Endothelial cell of umbilical vein (primary cell): ENCODE measurements at regions not wholly inside any gene's neighbourhood (a gene's known extent, or its start where the extent isn't known, plus 50 kb on each side); places are given as distances from the start of the nearest gene placed in this dataset.

Experiments
- FOS ChIP-seq: IDR thresholded peaks from 2 replicates; pipeline ENCODE4 v1.6.1; 2011; ENCODE audit warnings: mild to moderate bottlenecking, low read length, moderate library complexity, borderline replicate concordance; ENCODE audit not compliant: insufficient read depth
- GATA2 ChIP-seq: IDR thresholded peaks from 2 replicates; pipeline ENCODE4 v1.7.0; 2011; ENCODE audit warnings: low read depth, mild to moderate bottlenecking, moderate library complexity, mixed read lengths, low read length; ENCODE audit not compliant: insufficient read length, insufficient read depth
- JUN ChIP-seq: IDR thresholded peaks from 2 replicates; pipeline ENCODE4 v1.6.1; 2011; ENCODE audit warnings: borderline replicate concordance, low read depth; ENCODE audit not compliant: insufficient read length, insufficient read depth
- POLR2A ChIP-seq: IDR thresholded peaks from 2 replicates; pipeline ENCODE4 v1.6.1; 2012; ENCODE audit warnings: low read depth, mild to moderate bottlenecking, control low read depth, low read length
- POLR2AphosphoS5 ChIP-seq: IDR thresholded peaks from 2 replicates; pipeline ENCODE4 v1.6.1; 2012; ENCODE audit warnings: low read depth, mild to moderate bottlenecking, control low read depth, low read length, moderate library complexity; ENCODE audit not compliant: insufficient read depth
- TF ChIP-seq, protein P1 (sequence below), 2 donors: IDR thresholded peaks; 1 replicate in 1 of 2; 2 replicates in 1 of 2; pipeline ENCODE4 v1.5.1; 2011; ENCODE audit warnings: low read length in 2 of 2, mild to moderate bottlenecking in 2 of 2, moderate library complexity in 2 of 2, control low read depth in 1 of 2, inconsistent platforms in 1 of 2, low read depth in 1 of 2; ENCODE audit not compliant: insufficient read depth in 1 of 2; ENCODE audit errors: extremely low read depth in 1 of 2
- TF ChIP-seq, protein P2 (sequence below): IDR thresholded peaks from 2 replicates; pipeline ENCODE4 v1.6.1; 2011; ENCODE audit not compliant: insufficient read depth, insufficient read length

DNA sequence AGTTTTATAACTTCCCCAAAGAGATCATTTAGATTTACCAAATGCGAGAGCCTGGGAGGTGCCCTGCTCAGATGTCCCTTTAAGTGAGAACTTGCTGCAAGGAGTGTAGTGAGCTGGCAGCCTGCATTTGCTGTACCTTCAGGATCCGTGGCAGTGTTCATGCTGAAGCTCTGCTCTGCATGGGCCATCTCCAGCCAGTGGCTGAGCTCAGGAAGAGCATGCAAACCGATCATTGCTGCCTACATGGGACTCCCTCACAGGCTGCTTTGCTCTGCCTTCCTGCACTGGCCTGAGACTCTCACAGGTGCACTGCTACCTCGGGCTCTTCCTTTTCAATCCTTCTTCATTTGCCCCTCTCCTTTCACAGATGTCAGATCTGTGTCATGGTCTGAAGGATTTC is 152.0 kb upstream of the SFRP2 start:
- TF ChIP-seq GATA2 (no peak), POLR2A (no peak), FOS (no peak), POLR2AphosphoS5 (no peak), JUN (no peak)
- TF ChIP-seq, protein P1, sequence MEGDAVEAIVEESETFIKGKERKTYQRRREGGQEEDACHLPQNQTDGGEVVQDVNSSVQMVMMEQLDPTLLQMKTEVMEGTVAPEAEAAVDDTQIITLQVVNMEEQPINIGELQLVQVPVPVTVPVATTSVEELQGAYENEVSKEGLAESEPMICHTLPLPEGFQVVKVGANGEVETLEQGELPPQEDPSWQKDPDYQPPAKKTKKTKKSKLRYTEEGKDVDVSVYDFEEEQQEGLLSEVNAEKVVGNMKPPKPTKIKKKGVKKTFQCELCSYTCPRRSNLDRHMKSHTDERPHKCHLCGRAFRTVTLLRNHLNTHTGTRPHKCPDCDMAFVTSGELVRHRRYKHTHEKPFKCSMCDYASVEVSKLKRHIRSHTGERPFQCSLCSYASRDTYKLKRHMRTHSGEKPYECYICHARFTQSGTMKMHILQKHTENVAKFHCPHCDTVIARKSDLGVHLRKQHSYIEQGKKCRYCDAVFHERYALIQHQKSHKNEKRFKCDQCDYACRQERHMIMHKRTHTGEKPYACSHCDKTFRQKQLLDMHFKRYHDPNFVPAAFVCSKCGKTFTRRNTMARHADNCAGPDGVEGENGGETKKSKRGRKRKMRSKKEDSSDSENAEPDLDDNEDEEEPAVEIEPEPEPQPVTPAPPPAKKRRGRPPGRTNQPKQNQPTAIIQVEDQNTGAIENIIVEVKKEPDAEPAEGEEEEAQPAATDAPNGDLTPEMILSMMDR (IDR thresholded peaks at IDR 0.05; ENCODE audit: extremely low read depth in 1 of 2, insufficient read depth in 1 of 2, low read depth in 1 of 2, low read length in 2 of 2) = no peak
- TF ChIP-seq, protein P2, sequence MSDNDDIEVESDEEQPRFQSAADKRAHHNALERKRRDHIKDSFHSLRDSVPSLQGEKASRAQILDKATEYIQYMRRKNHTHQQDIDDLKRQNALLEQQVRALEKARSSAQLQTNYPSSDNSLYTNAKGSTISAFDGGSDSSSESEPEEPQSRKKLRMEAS = no peak
